Frontal cortex (tissue), 3 donors: ENCODE measurements at regions not wholly inside any gene's neighbourhood (a gene's known extent, or its start where the extent isn't known, plus 50 kb on each side); places are given as distances from the start of the nearest gene placed in this dataset.

Experiments used
- DNase-seq, 2 donors: peaks; one replicate each; pipeline ENCODE4 v3.0.0; 2012; ENCODE audit warnings: low spot score in 2 of 2
- FAIRE-seq: peaks from 2 replicates; lab custom pipeline; 2012; peaks lifted over from hg19 to GRCh38; lab: Jason Lieb, UNC
- donor health status: control.
- donor health status: control.
- donor health status: control.

- FAIRE-seq (no peak), DNase-seq (no peak)
Measured at GRCh38 chr2:150924878-150925277, 336.8 kb downstream of the RBM43 start.

GRCh38 chr2:150919901-150920300 is 341.8 kb downstream of the RBM43 start:
- DNase-seq: no peak
- FAIRE-seq: no peak

GRCh38 chr2:150917961-150918713 is 343.5 kb downstream of the RBM43 start:
- FAIRE-seq: no peak

DNA sequence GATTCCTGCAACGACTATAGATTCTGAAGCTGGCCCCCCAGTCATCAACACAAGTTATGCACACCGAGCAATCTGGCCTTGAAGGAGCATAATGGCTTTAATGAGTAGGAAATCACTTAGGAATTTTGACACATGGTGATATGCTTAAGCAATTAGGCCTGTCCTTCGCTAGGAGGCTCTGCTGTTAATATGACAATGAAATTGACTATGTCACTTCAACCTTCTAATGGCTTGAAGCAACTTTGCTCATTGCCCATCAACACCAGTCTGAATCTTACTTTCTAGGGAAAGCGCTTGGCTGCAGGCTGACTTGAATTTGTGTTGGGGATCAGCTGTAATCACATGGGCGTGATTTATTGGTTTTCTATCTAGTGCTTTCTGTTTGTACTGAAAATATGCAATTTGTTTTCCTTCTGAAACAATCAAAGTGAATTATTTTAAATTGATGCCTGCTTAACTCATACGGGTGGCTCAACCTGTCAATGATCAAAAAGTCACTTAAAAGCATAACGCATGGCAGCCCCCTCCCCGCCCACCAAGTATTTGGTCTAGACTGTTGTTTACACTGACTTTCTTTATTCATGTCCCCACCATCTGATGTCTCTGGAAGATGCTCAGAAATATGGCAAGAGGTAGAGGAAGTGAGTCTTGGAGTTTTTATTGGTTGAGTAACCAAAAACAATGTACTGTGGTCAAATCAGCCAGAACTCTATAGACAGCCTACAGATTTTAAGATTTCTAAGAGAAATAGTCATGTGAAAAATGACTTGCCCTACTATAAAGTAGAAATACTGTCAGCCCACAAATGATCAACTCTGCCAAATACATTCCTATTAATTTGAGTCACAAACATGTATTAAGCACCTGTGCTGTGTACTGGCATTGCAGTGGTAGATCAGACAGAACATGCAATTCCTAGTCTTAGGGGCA is 344.9 kb downstream of the RBM43 start:
- DNase-seq (no peak), FAIRE-seq (no peak)

More at GRCh38 chr2:150917961-150918713, 343.5 kb downstream of the RBM43 start:
- no peak for DNase-seq

GRCh38 chr2:150911766-150912280 is 349.8 kb downstream of the RBM43 start:
- peak in 1 of 2 donors; percentile 2 for DNase-seq
- FAIRE-seq: no peak

DNA sequence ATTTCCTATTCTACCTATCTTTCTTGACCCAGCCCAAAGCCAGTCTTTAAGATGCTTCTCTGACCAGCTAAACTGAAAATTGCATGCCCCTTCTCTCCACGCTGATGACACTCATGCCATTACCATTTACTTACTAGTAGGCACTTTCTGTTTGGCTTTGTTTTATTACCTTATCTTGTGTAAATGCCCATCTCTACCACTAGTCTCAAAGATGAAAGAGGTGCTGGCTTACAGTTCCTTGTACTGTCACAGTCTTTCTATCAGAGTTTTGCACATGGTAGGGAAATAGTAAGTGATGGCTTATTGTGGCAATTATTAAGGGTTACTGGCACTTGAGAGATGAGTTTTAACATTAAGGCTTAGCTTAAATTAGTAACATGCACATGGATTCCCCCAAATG is 352.1 kb downstream of the RBM43 start:
- no peak for DNase-seq
- FAIRE-seq: no peak

DNA sequence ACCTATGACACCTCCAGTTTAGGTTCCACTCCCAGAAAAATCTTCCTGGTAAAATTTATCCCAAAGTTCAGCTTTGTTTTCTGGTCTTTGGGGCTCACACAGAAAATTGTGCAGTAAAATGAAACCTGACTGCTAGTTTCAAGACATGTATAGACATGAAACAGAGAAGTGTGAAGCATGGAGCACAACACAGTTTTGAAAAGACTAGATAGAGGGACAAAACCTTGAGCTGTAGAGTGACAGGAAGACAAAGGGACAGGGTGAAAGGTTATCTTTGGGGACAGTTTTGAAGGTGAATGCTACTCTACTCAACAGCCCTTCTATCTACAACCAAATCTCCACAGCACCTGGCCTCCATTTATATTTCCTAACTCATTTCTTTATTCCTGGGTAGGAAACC is 352.6 kb downstream of the RBM43 start:
- FAIRE-seq (no peak), DNase-seq (no peak)

DNA sequence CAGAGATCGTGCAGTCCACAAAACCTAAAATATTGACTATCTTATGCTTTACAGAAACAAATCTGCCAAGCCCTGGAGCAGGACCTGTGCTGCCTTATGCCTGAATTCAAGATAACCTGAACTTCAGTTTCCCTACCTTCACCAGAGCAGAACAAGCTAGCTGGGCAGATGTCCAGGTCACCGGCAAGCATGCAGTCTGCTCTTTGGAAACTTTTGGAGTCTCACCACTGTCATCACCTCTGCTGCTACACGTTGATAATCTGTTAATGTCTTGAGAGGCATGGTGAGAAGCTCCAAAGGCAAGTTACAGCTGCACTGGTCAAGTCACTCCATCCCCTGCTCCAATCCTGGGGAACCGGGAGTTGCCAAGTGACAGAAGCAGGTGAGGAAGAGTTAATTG is 354.2 kb downstream of the RBM43 start:
- FAIRE-seq (no peak), DNase-seq (no peak)

DNA sequence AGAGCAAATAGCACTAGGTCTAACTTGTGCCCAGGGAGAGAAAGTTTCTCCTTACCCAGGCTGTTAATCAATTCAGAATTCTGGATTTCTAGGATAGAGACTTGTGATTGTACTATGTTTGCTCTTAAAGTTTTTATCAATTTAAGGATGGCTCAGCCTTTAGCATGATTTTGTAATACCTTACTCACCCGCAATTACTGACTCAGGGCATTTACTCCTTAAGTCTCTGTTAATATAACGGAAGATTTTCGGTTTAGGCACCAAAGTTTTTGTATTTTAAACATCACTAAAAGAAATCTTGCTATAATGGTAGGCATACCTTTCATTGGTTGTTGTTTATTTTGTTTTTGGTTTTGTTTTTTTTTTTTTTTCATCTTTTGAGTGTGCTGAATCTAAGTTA is 358.2 kb downstream of the RBM43 start:
- FAIRE-seq (no peak), DNase-seq (no peak)

DNA sequence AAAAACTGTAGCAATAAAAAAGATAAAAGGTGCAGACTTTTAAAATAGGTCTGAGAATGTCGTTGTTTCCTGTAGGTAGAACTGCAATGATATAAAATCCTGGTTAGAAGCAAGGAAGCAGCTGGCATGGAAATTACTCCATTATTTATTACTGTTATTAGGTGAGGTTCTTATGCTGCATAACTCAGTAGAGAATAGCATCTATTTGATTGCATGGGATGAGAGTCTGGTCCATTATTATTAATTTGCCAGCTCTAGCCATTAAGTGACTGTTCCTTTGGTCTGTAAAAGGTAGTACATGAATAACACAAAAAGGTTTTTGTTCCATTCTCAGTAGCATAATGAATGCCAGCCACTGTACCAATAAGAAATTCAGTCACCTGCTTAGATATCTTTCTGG is 358.6 kb downstream of the RBM43 start:
- no peak for DNase-seq
- no peak for FAIRE-seq

DNA sequence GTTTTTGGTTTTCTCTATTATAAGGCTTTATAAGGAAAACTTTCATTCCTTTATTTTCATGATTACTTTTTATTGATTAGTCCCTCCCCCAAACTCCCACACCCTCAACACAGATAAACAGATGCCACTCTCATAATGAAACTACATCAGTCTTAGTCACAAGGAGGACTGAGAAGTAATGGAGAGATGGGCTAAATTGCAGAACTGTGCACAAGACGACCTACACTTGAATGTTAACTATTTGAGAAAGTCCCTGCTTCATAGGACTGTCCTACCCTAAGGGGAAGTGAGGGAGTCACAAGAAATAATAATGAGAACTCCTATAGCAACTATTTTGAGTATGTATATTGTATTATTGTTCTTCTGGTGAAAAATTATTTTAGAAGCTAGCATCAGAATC is 360.8 kb downstream of the RBM43 start:
- DNase-seq (no peak), FAIRE-seq (no peak)

DNA sequence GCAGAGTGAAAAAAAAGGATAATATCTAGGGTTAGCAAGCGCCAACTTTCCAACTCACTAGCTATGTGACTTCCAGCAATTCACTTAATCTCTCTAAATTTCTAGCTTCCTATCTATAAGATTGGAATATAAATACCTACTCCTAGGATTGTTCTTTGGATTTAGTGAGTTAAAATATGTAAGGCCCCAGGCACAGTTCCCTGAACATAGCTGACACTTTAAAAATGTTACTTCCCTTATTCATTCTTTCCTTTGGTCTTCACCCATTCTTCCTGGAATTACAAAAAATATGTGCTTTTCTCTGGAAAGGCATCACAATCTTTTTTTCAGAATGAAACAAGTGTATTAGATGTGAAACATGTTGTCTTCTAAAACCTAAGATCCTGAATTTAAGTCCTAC is 365.7 kb downstream of the RBM43 start:
- FAIRE-seq: no peak
- no peak for DNase-seq

DNA sequence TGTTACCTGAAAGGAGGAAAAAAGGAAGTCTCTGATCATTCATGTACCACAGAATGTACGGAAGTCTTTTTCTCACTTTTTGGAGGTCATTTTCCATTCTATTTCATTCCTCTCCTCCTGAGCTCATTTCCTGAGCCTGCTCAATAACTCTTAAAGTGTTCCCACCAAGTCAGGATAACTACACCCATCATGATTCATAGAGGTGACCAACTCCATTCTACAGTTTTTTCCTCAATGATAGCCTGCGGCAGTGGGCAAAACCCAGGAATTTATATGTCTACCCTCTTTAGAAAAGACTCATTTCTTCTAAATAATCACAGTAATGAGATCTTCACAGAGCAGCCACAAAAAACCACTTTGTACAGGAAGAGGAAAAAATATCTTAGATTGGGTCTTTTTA is 372.5 kb downstream of the RBM43 start:
- DNase-seq: no peak
- no peak for FAIRE-seq

GRCh38 chr2:150888337-150888736 is 373.3 kb downstream of the RBM43 start:
- FAIRE-seq (no peak), DNase-seq (no peak)

DNA sequence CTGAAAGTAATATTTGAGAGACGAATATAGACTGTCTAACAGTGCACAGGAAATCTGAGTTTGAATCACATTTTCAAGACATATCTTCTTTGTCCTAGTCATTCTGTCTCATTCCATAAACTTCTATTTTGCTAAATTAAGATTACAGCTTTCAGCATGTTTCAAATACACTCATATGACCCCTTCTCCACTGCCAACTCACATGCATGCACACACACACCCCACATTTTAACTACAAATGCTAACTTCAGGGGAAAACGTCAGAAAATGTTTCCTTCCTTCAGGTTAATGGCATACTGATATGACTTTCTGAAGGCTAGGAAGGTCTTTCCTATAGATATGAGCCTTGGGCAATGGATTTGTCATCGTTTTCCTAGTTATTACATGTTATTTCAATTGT is 373.7 kb downstream of the RBM43 start:
- no peak for FAIRE-seq
- DNase-seq: no peak

GRCh38 chr2:150885774-150886386 is 375.8 kb downstream of the RBM43 start:
- no peak for FAIRE-seq
- DNase-seq: no peak

- FAIRE-seq: no peak
- DNase-seq: no peak
Measured at GRCh38 chr2:150885236-150885635, 376.4 kb downstream of the RBM43 start.

- no peak for DNase-seq
- no peak for FAIRE-seq
Measured at GRCh38 chr2:150883613-150883895, 378.1 kb downstream of the RBM43 start.

- no peak for DNase-seq
Measured at GRCh38 chr2:150882751-150883612, 378.7 kb downstream of the RBM43 start.

DNA sequence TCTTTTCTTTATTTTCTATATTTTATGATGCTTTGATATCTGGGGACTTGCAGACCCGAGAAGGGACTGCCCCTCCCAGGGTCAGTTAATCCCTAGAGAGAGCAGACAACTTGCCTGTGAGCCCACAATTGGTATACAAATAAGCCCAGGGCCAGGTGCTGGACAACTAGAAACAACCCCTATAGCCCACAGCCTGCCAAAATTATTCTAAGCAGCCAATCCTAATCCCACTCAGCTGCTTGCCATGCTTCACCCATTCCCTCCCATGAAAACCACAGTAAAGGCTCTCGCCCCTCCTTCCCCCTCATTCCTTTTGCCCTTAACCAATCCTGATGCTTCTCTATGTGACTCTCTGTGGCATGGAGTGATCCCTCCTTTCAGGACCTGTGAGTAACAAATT is 380.7 kb downstream of the RBM43 start:
- FAIRE-seq (no peak), DNase-seq (no peak)

More at GRCh38 chr2:150882751-150883612, 378.7 kb downstream of the RBM43 start:
- FAIRE-seq: no peak
